Thyroid gland (tissue), 4 donors: ENCODE measurements at regions not wholly inside any gene's neighbourhood (a gene's known extent, or its start where the extent isn't known, plus 50 kb on each side); places are given as distances from the start of the nearest gene placed in this dataset.

Source experiments
- POLR2A ChIP-seq, 2 donors: fragments of 450-650 bp; IDR thresholded peaks; one replicate each; pipeline ENCODE4 v1.6.1; 2017; ENCODE audit warnings: antibody characterized with exemption in 2 of 2, mild to moderate bottlenecking in 2 of 2, moderate library complexity in 1 of 2
- TF ChIP-seq, protein P1 (sequence below), 6 experiments: fragments of 200-600 bp in 3 of 6; fragments of 450-650 bp in 3 of 6; sonication (generic) in 3 of 6; IDR thresholded peaks; one replicate each; pipeline ENCODE4 v1.5.1; 2016 to 2019; ENCODE audit warnings: antibody characterized with exemption in 6 of 6, mild to moderate bottlenecking in 2 of 6, inconsistent platforms in 1 of 6, moderate library complexity in 1 of 6

DNA sequence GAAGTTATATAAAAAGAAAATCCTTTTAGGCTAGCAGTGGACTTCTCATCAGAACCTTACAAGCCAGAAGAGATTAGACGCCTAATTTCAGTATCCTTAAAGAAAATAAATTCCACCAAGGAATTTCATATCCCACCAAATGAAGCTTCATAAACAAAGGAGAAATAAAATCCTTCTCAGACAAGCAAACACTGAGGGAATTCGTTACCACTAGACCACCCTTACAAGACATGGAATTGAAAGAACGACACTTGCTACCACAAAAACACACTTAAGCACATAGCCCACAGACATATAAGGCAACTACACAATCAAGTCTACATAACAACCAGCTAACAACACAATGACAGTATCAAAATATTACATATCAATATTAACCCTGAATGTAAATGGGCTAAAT lies 299.2 kb downstream of the TOX3 start:
- TF ChIP-seq, protein P1, sequence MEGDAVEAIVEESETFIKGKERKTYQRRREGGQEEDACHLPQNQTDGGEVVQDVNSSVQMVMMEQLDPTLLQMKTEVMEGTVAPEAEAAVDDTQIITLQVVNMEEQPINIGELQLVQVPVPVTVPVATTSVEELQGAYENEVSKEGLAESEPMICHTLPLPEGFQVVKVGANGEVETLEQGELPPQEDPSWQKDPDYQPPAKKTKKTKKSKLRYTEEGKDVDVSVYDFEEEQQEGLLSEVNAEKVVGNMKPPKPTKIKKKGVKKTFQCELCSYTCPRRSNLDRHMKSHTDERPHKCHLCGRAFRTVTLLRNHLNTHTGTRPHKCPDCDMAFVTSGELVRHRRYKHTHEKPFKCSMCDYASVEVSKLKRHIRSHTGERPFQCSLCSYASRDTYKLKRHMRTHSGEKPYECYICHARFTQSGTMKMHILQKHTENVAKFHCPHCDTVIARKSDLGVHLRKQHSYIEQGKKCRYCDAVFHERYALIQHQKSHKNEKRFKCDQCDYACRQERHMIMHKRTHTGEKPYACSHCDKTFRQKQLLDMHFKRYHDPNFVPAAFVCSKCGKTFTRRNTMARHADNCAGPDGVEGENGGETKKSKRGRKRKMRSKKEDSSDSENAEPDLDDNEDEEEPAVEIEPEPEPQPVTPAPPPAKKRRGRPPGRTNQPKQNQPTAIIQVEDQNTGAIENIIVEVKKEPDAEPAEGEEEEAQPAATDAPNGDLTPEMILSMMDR (IDR thresholded peaks at IDR 0.05): no peak
- TF ChIP-seq POLR2A (IDR thresholded peaks at IDR 0.05): no peak
